Endothelial cell of umbilical vein (primary cell): ENCODE measurements at regions not wholly inside any gene's neighbourhood (a gene's known extent, or its start where the extent isn't known, plus 50 kb on each side); places are given as distances from the start of the nearest gene placed in this dataset.

ENCODE experiments used
- BruUV-seq: library from RNA; stranded (reverse); fragments of 400-500 nt; replicated peaks from 2 replicates; lab custom pipeline; 2021; lab: Mats Ljungman, UMichigan
- CTCF ChIA-PET: fragments of 300-600, 350-600 bp; sonication (Branson Sonifier 250); formaldehyde crosslinking; loops from one replicate; lab custom pipeline; 2021; ENCODE audit warnings: antibody characterized with exemption, inconsistent platforms; lab: Charles Lee
- POLR2A ChIA-PET: fragments of 300-600, 350-600 bp; sonication (Branson Sonifier 250); formaldehyde crosslinking; loops from one replicate; lab custom pipeline; 2021; ENCODE audit warnings: antibody characterized with exemption, inconsistent platforms; lab: Charles Lee
- DNase-seq: peaks from one replicate; pipeline ENCODE4 v3.0.0-alpha.2; 2011; ENCODE audit warnings: low read depth, low spot score
- FAIRE-seq: peaks from 2 replicates; lab custom pipeline; 2011; peaks lifted over from hg19 to GRCh38; lab: Jason Lieb, UNC
- H2AFZ ChIP-seq: 2 replicates; pipeline ENCODE4 v1.6.0; 2012; ENCODE audit warnings: low read depth, low read length, control low read depth, inconsistent platforms
- H3K27ac ChIP-seq: 2 replicates; pipeline ENCODE4 v1.5.1; 2011; ENCODE audit warnings: low read depth, mild to moderate bottlenecking, control low read depth, low read length, moderate library complexity; ENCODE audit not compliant: insufficient read depth
- H3K27me3 ChIP-seq, 2 experiments: 2 replicates each; pipeline versions ENCODE4 v1.6.0 to v1.6.1; 2011; ENCODE audit warnings: low read length in 2 of 2, mixed read lengths in 1 of 2; ENCODE audit not compliant: control insufficient read depth in 2 of 2, insufficient read depth in 2 of 2
- H3K36me3 ChIP-seq, 2 experiments: 2 replicates in 1 of 2; 3 replicates in 1 of 2; pipeline ENCODE4 v1.5.1; 2011; ENCODE audit warnings: low read length in 2 of 2, mild to moderate bottlenecking in 1 of 2, moderate library complexity in 1 of 2; ENCODE audit not compliant: control insufficient read depth in 2 of 2, insufficient read depth in 2 of 2; ENCODE audit errors: extremely low read depth in 1 of 2
- H3K4me1 ChIP-seq: 3 replicates; pipeline ENCODE4 v1.5.1; 2011; ENCODE audit warnings: mild to moderate bottlenecking, low read length; ENCODE audit not compliant: control insufficient read depth, insufficient read depth; ENCODE audit errors: extremely low read depth
- H3K4me2 ChIP-seq: 2 replicates; pipeline ENCODE4 v1.6.1; 2011; ENCODE audit warnings: low read length, control low read depth, mixed read lengths; ENCODE audit not compliant: insufficient read depth
- H3K4me3 ChIP-seq, 3 experiments: fragments of 200-600 bp in 1 of 3; sonication (generic), shearing (Covaris generic) in 1 of 3; replicated peaks in 1 of 3; 2 replicates each; pipeline ENCODE4 v1.5.1; 2011 to 2016; ENCODE audit warnings: control low read depth in 3 of 3, low read length in 3 of 3, mild to moderate bottlenecking in 2 of 3, inconsistent platforms in 1 of 3, low read depth in 1 of 3, moderate library complexity in 1 of 3; ENCODE audit not compliant: insufficient read depth in 1 of 3
- H3K79me2 ChIP-seq: 2 replicates; pipeline ENCODE4 v1.6.0; 2012; ENCODE audit warnings: low read length, inconsistent platforms; ENCODE audit not compliant: control insufficient read depth, insufficient read depth
- H3K9ac ChIP-seq: replicated peaks from 2 replicates; pipeline ENCODE3; 2011; ENCODE audit warnings: low read length, control low read depth; ENCODE audit not compliant: insufficient read depth; ENCODE audit errors: extremely low read depth
- H3K9me1 ChIP-seq: replicated peaks from 3 replicates; pipeline ENCODE4 v1.6.0; 2011; ENCODE audit warnings: mild to moderate bottlenecking, low read length; ENCODE audit not compliant: control insufficient read depth, insufficient read depth; ENCODE audit errors: extremely low read depth
- H3K9me3 ChIP-seq: replicated peaks from 2 replicates; pipeline ENCODE4 v1.5.1; 2012; ENCODE audit warnings: low read length, inconsistent platforms; ENCODE audit not compliant: control insufficient read depth, insufficient read depth
- H4K20me1 ChIP-seq: replicated peaks from 2 replicates; pipeline ENCODE3; 2011; ENCODE audit warnings: mild to moderate bottlenecking, low read length; ENCODE audit not compliant: control insufficient read depth, insufficient read depth; ENCODE audit errors: extremely low read depth
- EZH2 ChIP-seq: IDR thresholded peaks from 2 replicates; pipeline ENCODE4 v1.6.1; 2012; ENCODE audit warnings: borderline replicate concordance, low read depth, mild to moderate bottlenecking, moderate library complexity, low read length, inconsistent platforms; ENCODE audit not compliant: severe bottlenecking
- FOS ChIP-seq: IDR thresholded peaks from 2 replicates; pipeline ENCODE4 v1.6.1; 2011; ENCODE audit warnings: mild to moderate bottlenecking, low read length, moderate library complexity, borderline replicate concordance; ENCODE audit not compliant: insufficient read depth
- GATA2 ChIP-seq: IDR thresholded peaks from 2 replicates; pipeline ENCODE4 v1.7.0; 2011; ENCODE audit warnings: low read depth, mild to moderate bottlenecking, moderate library complexity, mixed read lengths, low read length; ENCODE audit not compliant: insufficient read length, insufficient read depth
- JUN ChIP-seq: IDR thresholded peaks from 2 replicates; pipeline ENCODE4 v1.6.1; 2011; ENCODE audit warnings: borderline replicate concordance, low read depth; ENCODE audit not compliant: insufficient read length, insufficient read depth
- MYC ChIP-seq: IDR thresholded peaks from one replicate; pipeline ENCODE4 v1.6.1; 2011; ENCODE audit warnings: mild to moderate bottlenecking, low read depth, low read length
- POLR2A ChIP-seq: IDR thresholded peaks from 2 replicates; pipeline ENCODE4 v1.6.1; 2012; ENCODE audit warnings: low read depth, mild to moderate bottlenecking, control low read depth, low read length
- POLR2AphosphoS5 ChIP-seq: IDR thresholded peaks from 2 replicates; pipeline ENCODE4 v1.6.1; 2012; ENCODE audit warnings: low read depth, mild to moderate bottlenecking, control low read depth, low read length, moderate library complexity; ENCODE audit not compliant: insufficient read depth
- dilution Hi-C: fragments of 300-500 bp; cut with MboI; formaldehyde crosslinking; loops from one replicate; pipeline ENCODE4 v1.15.0; 2019; ENCODE audit warnings: low sequenced_read_pairs; ENCODE audit not compliant: extremely low pct_ligation_motif_present
- intact Hi-C: fragments of 100-400 bp; cut with micrococcal nuclease; formaldehyde crosslinking; loops from one replicate; pipeline ENCODE4 v1.10.0; 2022
- TF ChIP-seq, protein P1 (sequence below): IDR thresholded peaks from 2 replicates; pipeline ENCODE4 v1.6.1; 2011; ENCODE audit not compliant: insufficient read depth, insufficient read length
- TF ChIP-seq, protein P2 (sequence below), 2 donors: IDR thresholded peaks; 1 replicate in 1 of 2; 2 replicates in 1 of 2; pipeline ENCODE4 v1.5.1; 2011; ENCODE audit warnings: low read length in 2 of 2, mild to moderate bottlenecking in 2 of 2, moderate library complexity in 2 of 2, control low read depth in 1 of 2, inconsistent platforms in 1 of 2, low read depth in 1 of 2; ENCODE audit not compliant: insufficient read depth in 1 of 2; ENCODE audit errors: extremely low read depth in 1 of 2

DNA sequence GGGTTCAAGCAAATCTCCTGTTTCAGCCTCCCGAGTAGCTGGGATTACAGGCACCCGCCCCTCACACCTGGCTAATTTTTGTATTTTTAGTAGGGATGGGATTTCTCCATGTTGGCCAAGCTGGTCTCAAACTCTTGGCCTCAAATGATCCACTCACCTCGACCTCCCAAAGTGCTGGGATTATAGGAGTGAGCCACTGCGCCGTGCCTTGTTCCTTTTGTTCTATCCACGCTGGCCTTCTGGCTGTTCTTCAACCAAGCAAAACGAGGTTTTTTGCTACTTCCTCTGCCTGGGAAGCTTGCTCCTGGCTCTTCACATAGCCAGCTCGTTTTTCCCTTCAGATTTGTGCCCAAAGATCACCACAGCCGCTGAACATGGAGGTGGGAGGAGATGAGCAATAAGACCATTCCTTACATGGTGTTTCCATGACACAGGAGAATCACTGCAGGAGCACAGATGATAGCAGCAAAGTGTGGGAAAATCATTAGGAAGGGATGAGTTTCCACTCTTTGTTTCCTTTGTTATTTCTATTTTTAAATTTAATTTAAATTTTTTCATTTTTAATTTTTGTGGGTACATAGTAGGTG, 201.0 kb upstream of the ZNF217 start:
- Histone ChIP-seq H3K9ac (no peak overlapping the region), H3K27ac (no peak overlapping the region), H3K79me2 (no peaks in the 10 kb centered on the region), H3K4me2 (no peak overlapping the region), H3K36me3 (no peaks in the 10 kb centered on the region), H3K9me1 (no peaks in the 10 kb centered on the region), H3K4me3 (no peak overlapping the region), H4K20me1 (no peaks in the 10 kb centered on the region), H3K27me3 (no peaks in the 10 kb centered on the region), H3K4me1 (peaks cover 18% of the 10 kb centered on the region), H3K9me3 (no peaks in the 10 kb centered on the region), H2AFZ (no peak overlapping the region)
- CTCF ChIA-PET = interaction anchor here (0.6 to 1.5 kb wide), 3 partner anchors 11 to 145 kb away, joined by 3 to 4 read pairs (median 3); no protein-coding TSS in a partner anchor
- DNase-seq (no peak), FAIRE-seq (no peak)
- intact Hi-C loops (loop anchor here (5.0 kb wide), 1 partner anchor 57 kb away; no protein-coding TSS in a partner anchor), dilution Hi-C loops (no loop called here)
- TF ChIP-seq JUN = no peak
- no peak for TF ChIP-seq MYC
- TF ChIP-seq GATA2 = no peak
- no peak for TF ChIP-seq POLR2AphosphoS5
- TF ChIP-seq, protein P1, sequence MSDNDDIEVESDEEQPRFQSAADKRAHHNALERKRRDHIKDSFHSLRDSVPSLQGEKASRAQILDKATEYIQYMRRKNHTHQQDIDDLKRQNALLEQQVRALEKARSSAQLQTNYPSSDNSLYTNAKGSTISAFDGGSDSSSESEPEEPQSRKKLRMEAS = no peak
- no peak for TF ChIP-seq EZH2
- TF ChIP-seq POLR2A = no peak
- TF ChIP-seq FOS = no peak
- TF ChIP-seq, protein P2, sequence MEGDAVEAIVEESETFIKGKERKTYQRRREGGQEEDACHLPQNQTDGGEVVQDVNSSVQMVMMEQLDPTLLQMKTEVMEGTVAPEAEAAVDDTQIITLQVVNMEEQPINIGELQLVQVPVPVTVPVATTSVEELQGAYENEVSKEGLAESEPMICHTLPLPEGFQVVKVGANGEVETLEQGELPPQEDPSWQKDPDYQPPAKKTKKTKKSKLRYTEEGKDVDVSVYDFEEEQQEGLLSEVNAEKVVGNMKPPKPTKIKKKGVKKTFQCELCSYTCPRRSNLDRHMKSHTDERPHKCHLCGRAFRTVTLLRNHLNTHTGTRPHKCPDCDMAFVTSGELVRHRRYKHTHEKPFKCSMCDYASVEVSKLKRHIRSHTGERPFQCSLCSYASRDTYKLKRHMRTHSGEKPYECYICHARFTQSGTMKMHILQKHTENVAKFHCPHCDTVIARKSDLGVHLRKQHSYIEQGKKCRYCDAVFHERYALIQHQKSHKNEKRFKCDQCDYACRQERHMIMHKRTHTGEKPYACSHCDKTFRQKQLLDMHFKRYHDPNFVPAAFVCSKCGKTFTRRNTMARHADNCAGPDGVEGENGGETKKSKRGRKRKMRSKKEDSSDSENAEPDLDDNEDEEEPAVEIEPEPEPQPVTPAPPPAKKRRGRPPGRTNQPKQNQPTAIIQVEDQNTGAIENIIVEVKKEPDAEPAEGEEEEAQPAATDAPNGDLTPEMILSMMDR (IDR thresholded peaks at IDR 0.05; ENCODE audit: extremely low read depth in 1 of 2, insufficient read depth in 1 of 2, low read depth in 1 of 2, low read length in 2 of 2) = no peak
- BruUV-seq = no TSS peak
- POLR2A ChIA-PET = no interaction called here
